Osteoblast (primary cell): ENCODE measurements at regions not wholly inside any gene's neighbourhood (a gene's known extent, or its start where the extent isn't known, plus 50 kb on each side); places are given as distances from the start of the nearest gene placed in this dataset.

ENCODE experiments used
- DNase-seq: peaks from one replicate; pipeline ENCODE4 v3.0.0; 2011; ENCODE audit warnings: low spot score, mixed read lengths; ENCODE audit not compliant: insufficient read length; ENCODE audit errors: missing footprints
- H2AFZ ChIP-seq: 2 replicates; pipeline ENCODE4 v1.6.0; 2011; ENCODE audit warnings: mild to moderate bottlenecking, low read length
- H3K27ac ChIP-seq: 2 replicates; pipeline ENCODE4 v1.5.1; 2011; ENCODE audit warnings: mild to moderate bottlenecking, low read depth, low read length, moderate library complexity
- H3K27me3 ChIP-seq: 2 replicates; pipeline ENCODE4 v1.6.0; 2012; ENCODE audit warnings: mild to moderate bottlenecking, control low read depth, inconsistent platforms, low read length, moderate library complexity; ENCODE audit not compliant: insufficient read depth
- H3K36me3 ChIP-seq: 2 replicates; pipeline ENCODE4 v1.5.1; 2011; ENCODE audit warnings: mild to moderate bottlenecking, low read length, control low read depth, moderate library complexity; ENCODE audit not compliant: insufficient read depth
- H3K4me1 ChIP-seq: 2 replicates; pipeline ENCODE4 v1.5.1; 2011; ENCODE audit warnings: mild to moderate bottlenecking, low read length, control low read depth, moderate library complexity; ENCODE audit not compliant: insufficient read depth
- H3K4me2 ChIP-seq: 2 replicates; pipeline ENCODE4 v1.6.0; 2011; ENCODE audit warnings: mild to moderate bottlenecking, low read length; ENCODE audit not compliant: insufficient read depth
- H3K4me3 ChIP-seq: fragments of 200-600 bp; sonication (generic); 3 replicates; pipeline ENCODE4 v1.5.1; 2012; ENCODE audit warnings: mild to moderate bottlenecking, low read length, inconsistent platforms; ENCODE audit not compliant: insufficient read depth
- H3K79me2 ChIP-seq: 2 replicates; pipeline ENCODE4 v1.6.0; 2012; ENCODE audit warnings: mild to moderate bottlenecking, low read length, control low read depth, inconsistent platforms; ENCODE audit not compliant: insufficient read depth
- H3K9me3 ChIP-seq: 2 replicates; pipeline ENCODE4 v1.5.1; 2011; ENCODE audit warnings: low read depth, low read length, control low read depth
- H4K20me1 ChIP-seq: 2 replicates; pipeline ENCODE4 v1.6.0; 2012; ENCODE audit warnings: mild to moderate bottlenecking, low read length, control low read depth; ENCODE audit not compliant: insufficient read depth
- TF ChIP-seq, protein P1 (sequence below): IDR thresholded peaks from 2 replicates; pipeline ENCODE4 v1.5.1; 2011; ENCODE audit warnings: mild to moderate bottlenecking, low read depth, low read length, moderate library complexity; ENCODE audit errors: extremely low read depth

DNA sequence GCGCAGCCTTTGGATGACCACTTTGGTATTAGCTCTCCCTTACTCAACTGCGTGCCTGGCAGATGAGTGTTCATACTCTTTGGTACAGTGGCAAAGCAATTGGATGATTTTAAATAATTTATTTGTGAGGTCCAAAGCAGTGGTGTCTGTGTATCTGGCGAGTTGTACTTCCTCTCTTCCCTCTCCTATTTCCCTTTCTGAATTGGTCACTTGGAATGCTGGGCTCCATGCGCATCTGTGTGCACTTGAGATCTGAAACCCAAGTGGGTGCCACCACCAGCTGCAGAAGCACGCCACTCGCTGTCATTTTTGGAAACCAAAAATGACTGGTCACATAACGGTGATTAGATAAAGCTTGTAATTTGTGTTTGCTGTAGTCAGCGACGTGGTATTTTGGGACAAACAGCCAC is 386.0 kb upstream of the KLF4 start:
- Histone ChIP-seq H3K4me1 (peaks cover 25% of the 10 kb centered on the region), H3K4me2 (peak overlapping the region; percentile 78), H2AFZ (peak overlapping the region; percentile 74), H3K27me3 (no peaks in the 10 kb centered on the region), H4K20me1 (no peaks in the 10 kb centered on the region), H3K4me3 (peak overlapping the region; percentile 60), H3K27ac (peak overlapping the region; percentile 95), H3K9me3 (no peaks in the 10 kb centered on the region), H3K79me2 (no peaks in the 10 kb centered on the region), H3K36me3 (no peaks in the 10 kb centered on the region)
- DNase-seq = no peak
- TF ChIP-seq, protein P1, sequence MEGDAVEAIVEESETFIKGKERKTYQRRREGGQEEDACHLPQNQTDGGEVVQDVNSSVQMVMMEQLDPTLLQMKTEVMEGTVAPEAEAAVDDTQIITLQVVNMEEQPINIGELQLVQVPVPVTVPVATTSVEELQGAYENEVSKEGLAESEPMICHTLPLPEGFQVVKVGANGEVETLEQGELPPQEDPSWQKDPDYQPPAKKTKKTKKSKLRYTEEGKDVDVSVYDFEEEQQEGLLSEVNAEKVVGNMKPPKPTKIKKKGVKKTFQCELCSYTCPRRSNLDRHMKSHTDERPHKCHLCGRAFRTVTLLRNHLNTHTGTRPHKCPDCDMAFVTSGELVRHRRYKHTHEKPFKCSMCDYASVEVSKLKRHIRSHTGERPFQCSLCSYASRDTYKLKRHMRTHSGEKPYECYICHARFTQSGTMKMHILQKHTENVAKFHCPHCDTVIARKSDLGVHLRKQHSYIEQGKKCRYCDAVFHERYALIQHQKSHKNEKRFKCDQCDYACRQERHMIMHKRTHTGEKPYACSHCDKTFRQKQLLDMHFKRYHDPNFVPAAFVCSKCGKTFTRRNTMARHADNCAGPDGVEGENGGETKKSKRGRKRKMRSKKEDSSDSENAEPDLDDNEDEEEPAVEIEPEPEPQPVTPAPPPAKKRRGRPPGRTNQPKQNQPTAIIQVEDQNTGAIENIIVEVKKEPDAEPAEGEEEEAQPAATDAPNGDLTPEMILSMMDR = no peak

DNA sequence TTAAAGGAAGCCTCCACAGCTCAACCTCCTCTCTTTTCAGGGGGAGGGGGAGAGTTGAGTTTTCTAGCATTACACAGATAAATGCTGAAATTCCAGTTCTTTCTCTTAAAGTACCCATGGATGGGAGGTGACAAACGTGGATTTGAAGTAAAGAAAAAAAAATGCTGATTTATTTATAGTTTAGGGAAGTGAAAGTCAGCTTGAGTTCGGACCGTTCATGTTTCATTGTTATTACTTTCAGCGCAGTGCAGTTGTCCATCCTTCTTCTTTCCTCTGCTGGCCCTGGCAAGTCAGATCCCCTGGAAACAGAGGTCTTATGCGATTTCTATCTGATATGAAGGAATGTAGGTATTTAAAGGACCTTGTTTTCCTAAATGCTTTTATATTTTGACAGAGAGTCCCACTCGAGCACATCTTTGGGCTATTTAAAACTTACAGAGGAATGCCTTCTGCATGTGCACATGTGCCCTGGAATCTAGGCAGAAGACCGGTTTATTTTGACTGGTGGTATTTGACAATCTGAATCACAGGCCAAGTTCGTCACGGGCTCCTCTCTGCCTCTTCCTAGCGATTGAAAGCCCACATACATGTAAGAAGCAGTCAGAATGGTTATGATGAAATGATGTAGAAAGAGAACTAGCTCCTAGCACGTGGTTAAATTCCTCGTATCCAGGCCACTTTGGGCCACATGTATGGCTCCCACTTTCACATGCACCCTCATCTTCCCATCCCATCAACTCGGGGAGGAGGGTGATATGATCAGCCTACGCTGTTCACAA is 385.2 kb upstream of the KLF4 start:
- Histone ChIP-seq H3K4me3 (peak overlapping the region; percentile 60), H3K27ac (peak overlapping the region; percentile 95), H2AFZ (peak overlapping the region; percentile 74), H3K36me3 (no peaks in the 10 kb centered on the region), H3K4me1 (peaks cover 21% of the 10 kb centered on the region), H4K20me1 (no peaks in the 10 kb centered on the region), H3K27me3 (no peaks in the 10 kb centered on the region), H3K9me3 (no peaks in the 10 kb centered on the region), H3K4me2 (peak overlapping the region; percentile 78), H3K79me2 (no peaks in the 10 kb centered on the region)
- TF ChIP-seq, protein P1 = no peak
- DNase-seq = peak; percentile 52

DNA sequence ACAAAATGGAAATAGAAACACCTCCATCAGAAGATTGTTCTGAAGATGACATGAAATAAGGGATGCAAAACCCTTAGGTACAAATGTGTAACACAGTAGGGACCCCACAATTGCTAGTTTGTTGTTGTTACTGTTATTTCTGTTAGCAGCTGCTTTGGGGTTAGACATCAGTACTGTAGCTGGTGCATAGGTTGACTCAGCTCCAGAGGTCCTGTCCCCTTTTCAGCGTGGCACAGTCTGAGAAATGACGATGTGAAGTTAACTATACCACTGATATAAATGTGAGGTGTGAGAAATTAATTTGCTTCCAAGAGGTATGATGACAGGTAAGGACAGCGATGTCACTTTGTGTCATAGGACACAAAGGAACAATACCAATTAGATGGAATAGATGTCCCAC is 384.6 kb upstream of the KLF4 start:
- TF ChIP-seq, protein P1 = no peak
- Histone ChIP-seq H3K27ac (no peak overlapping the region), H3K27me3 (no peaks in the 10 kb centered on the region), H3K4me2 (no peak overlapping the region), H3K4me1 (peaks cover 20% of the 10 kb centered on the region), H3K4me3 (no peak overlapping the region), H3K9me3 (no peaks in the 10 kb centered on the region), H3K79me2 (no peaks in the 10 kb centered on the region), H2AFZ (no peak overlapping the region), H4K20me1 (no peaks in the 10 kb centered on the region), H3K36me3 (no peaks in the 10 kb centered on the region)
- DNase-seq = no peak

DNA sequence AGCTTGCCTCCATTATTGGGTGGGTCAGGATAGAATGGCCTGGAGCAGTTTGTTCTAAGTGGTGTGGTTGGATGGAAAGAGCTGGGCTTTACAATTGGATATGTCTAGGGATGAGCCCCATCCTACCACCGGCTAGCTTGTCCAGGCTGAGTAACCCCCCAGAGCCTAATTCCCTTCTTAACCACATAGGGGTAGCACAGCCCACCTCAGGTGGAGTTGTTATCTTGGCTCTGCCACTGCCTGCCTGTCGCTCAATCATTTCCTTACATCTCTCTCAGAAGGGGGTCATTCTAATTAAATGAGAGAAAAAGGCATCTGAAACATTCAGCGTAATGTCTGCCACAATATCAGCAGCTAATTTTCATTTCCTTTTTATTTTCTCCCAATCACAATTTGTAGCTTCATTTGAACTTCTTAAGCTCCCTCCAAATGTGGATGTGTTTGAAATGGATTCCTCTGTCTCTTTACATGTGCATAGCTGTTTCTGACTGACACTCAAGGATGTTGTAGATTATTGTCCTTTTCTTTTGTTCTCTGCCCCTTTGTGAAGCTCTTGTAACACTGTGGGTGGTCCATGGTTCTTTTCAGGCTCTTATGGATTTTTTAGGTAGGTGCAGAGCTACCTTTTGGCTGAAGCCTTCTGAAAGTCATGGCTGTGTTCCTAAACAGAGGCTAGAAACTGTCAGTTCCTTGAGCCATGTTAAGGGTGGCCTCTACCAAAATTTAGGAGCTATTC is 383.1 kb upstream of the KLF4 start:
- Histone ChIP-seq H3K4me1 (peaks cover 20% of the 10 kb centered on the region), H3K4me3 (no peak overlapping the region), H3K27ac (no peak overlapping the region), H2AFZ (no peak overlapping the region), H3K27me3 (no peaks in the 10 kb centered on the region), H4K20me1 (no peaks in the 10 kb centered on the region), H3K79me2 (no peaks in the 10 kb centered on the region), H3K9me3 (no peaks in the 10 kb centered on the region), H3K36me3 (no peaks in the 10 kb centered on the region), H3K4me2 (no peak overlapping the region)
- no peak for DNase-seq
- TF ChIP-seq, protein P1 = no peak
